ENCODE measurements at regions not wholly inside any gene's neighbourhood (a gene's known extent, or its start where the extent isn't known, plus 50 kb on each side); places are given as distances from the start of the nearest gene placed in this dataset.
A peak's percentile ranks its signal among the peaks of the same experiment; 100 is the strongest.
"Not testable (repeated sequence)": the region's sequence is repeated elsewhere in the genome, so short reads cannot be mapped to it uniquely, and the experiment has no call there.

DNA sequence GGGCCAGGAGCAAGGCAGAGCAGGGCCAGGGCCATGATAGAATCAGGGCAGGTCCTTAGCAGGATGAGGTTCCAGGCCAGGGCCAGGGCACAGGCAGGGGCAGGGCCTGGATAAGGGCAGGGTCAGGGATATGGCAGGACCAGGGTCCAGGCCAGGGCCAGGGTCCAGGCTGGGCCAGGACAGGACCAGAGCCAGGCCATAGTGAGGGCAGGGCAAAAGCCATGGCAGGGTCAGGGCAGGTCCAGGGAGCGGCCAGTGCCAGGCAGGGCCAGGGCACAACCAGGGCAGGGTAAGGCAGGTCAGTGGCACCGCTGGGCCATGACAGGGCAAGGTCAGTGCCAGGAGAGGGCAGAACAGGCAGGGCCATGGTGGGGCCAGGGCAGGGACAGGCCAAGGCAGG lies 152.2 kb downstream of the LIPI start:
- Histone ChIP-seq H3K27ac (ENCODE audit: extremely low read depth, low read depth, low read length) (no peak overlapping the region), H3K9me3 (replicated peaks; ENCODE audit: control insufficient read depth, insufficient read depth, low read depth, low read length) (no peaks in the 10 kb centered on the region; the same call in 1 of the 2 replicates), H3K4me1 (replicated peaks in 1 of 2; ENCODE audit: control insufficient read depth in 2 of 2, insufficient read depth in 2 of 2, low read length in 2 of 2) (no peaks in the 10 kb centered on the region), H2AFZ (ENCODE audit: low read depth, low read length) (no peak overlapping the region), H3K79me2 (ENCODE audit: control insufficient read depth, insufficient read depth, low read length) (no peaks in the 10 kb centered on the region; the same call in 2 of the 3 replicates), H4K20me1 (replicated peaks; ENCODE audit: control insufficient read depth, insufficient read depth, low read length) (no peaks in the 10 kb centered on the region), H3K4me3 (no peak overlapping the region), H3K27me3 (ENCODE audit: control insufficient read depth in 2 of 2, insufficient read depth in 2 of 2, low read length in 2 of 2) (no peaks in the 10 kb centered on the region), H3K36me3 (ENCODE audit: control insufficient read depth, insufficient read depth, low read length) (no peaks in the 10 kb centered on the region), H3K4me2 (ENCODE audit: insufficient read depth, low read length) (no peak overlapping the region), H3K9me1 (ENCODE audit: control insufficient read depth, insufficient read depth, low read length) (no peaks in the 10 kb centered on the region), H3K9ac (ENCODE audit: insufficient read depth in 1 of 2, low read depth in 2 of 2, low read length in 2 of 2) (no peak overlapping the region)
- TF ChIP-seq DEAF1 (CRISPR knock-in tag; IDR thresholded peaks at IDR 0.05) (no peak), POLR2G (IDR thresholded peaks at IDR 0.05; ENCODE audit: low read depth, low read length) (0 out of 2 replicates have a peak, but pooled peaks have one; percentile 5), SRSF1 (IDR thresholded peaks at IDR 0.05; ENCODE audit: low read depth, low read length) (no peak), RNF2 (IDR thresholded peaks at IDR 0.05) (no peak), RBM34 (IDR thresholded peaks at IDR 0.05; ENCODE audit: borderline replicate concordance, insufficient read depth, low read length) (no peak)
- in situ Hi-C loops (cut with MboI) (no loop called here), intact Hi-C loops (cut with micrococcal nuclease) (no loop called here)
- ChIA-PET POLR2A (no interaction called here), CTCF (ENCODE audit: low intra/inter-chr PET ratio) (no interaction called here)
- FAIRE-seq (no peak), DNase-seq (ENCODE audit: extremely low read depth in 1 of 4, low spot score in 3 of 4) (no peak), ATAC-seq (no peak; the same call in 2 of the 3 replicates)
- WGBS (ENCODE audit: insufficient coverage, low coverage, missing lambda C conversion rate): 72% methylated on average over 2 of the region's 2 CpGs
- no TSS peak for BruUV-seq (replicated peaks)

DNA sequence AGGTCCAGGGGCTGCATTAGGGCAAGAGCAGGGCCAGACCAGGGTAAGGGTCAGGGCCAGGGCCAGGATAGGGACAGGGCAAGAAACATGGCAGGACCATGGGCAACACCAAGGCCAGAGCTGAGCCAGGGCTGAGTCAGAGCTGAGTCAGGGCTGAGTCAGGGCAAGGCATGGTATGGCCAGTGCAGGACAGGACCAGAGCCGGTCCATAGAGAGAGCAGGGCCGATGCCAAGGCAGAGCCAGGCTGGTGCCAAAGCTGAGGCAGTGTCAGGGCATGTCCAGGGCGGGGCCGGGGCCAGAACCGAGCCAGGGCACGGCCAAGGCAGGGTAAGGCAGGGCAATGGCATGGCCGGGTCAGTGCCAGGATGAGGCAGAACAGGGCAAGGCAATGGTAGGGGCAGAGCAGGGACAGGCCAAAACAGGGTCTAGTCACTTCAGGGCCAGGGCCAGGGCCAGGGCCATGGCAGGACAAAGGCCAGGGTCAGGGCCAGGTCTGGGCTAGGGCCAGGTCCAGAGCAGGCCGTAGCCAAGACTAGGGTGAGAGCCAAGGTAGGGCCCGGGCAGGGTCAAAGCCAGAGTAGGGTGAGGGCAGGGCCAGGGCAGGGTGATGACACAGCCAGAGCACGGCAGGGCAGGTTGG lies 152.8 kb downstream of the LIPI start:
- ATAC-seq; BruUV-seq (replicated peaks): not testable (repeated sequence)

More for the DNA sequence above, 152.8 kb downstream of the LIPI start:
- FAIRE-seq; H3K4me2 ChIP-seq (ENCODE audit: insufficient read depth, low read length); H3K4me3 ChIP-seq; H3K4me1 ChIP-seq (replicated peaks in 1 of 2; ENCODE audit: control insufficient read depth in 2 of 2, insufficient read depth in 2 of 2, low read length in 2 of 2); H3K9me3 ChIP-seq (replicated peaks; ENCODE audit: control insufficient read depth, insufficient read depth, low read depth, low read length); CTCF ChIA-PET (ENCODE audit: low intra/inter-chr PET ratio); intact Hi-C loops (cut with micrococcal nuclease); in situ Hi-C loops (cut with MboI); H2AFZ ChIP-seq (ENCODE audit: low read depth, low read length); H3K79me2 ChIP-seq (ENCODE audit: control insufficient read depth, insufficient read depth, low read length); DNase-seq (ENCODE audit: extremely low read depth in 1 of 4, low spot score in 3 of 4); H3K9ac ChIP-seq (ENCODE audit: insufficient read depth in 1 of 2, low read depth in 2 of 2, low read length in 2 of 2); H3K27me3 ChIP-seq (ENCODE audit: control insufficient read depth in 2 of 2, insufficient read depth in 2 of 2, low read length in 2 of 2); POLR2A ChIA-PET; H3K9me1 ChIP-seq (ENCODE audit: control insufficient read depth, insufficient read depth, low read length); H4K20me1 ChIP-seq (replicated peaks; ENCODE audit: control insufficient read depth, insufficient read depth, low read length); H3K36me3 ChIP-seq (ENCODE audit: control insufficient read depth, insufficient read depth, low read length); H3K27ac ChIP-seq (ENCODE audit: extremely low read depth, low read depth, low read length): not testable (repeated sequence)
- WGBS (ENCODE audit: insufficient coverage, low coverage, missing lambda C conversion rate): 90% methylated on average over 5 of the region's 10 CpGs
